ENCODE measurements at regions not wholly inside any gene's neighbourhood (a gene's known extent, or its start where the extent isn't known, plus 50 kb on each side); places are given as distances from the start of the nearest gene placed in this dataset.

GRCh38 chr16:85346404-85347212, 234.3 kb upstream of the CIBAR2 start:
- DNase-seq (ENCODE audit: low spot score), result no peak

GRCh38 chr16:85347213-85347591, 234.9 kb upstream of the CIBAR2 start:
- peak; percentile 51 for DNase-seq (ENCODE audit: low spot score)

- DNase-seq (ENCODE audit: low spot score), result no peak
These were observed 236.0 kb upstream of the CIBAR2 start for GRCh38 chr16:85348065-85348840.

GRCh38 chr16:85348911-85349334, 236.7 kb upstream of the CIBAR2 start:
- DNase-seq (ENCODE audit: low spot score), result no peak

- no peak for DNase-seq (ENCODE audit: low spot score)
These were observed 237.3 kb upstream of the CIBAR2 start for GRCh38 chr16:85349365-85350145.

- DNase-seq (ENCODE audit: low spot score), result no peak
These were observed 238.0 kb upstream of the CIBAR2 start for GRCh38 chr16:85350146-85350728.

- no peak for DNase-seq (ENCODE audit: low spot score)
These were observed 238.7 kb upstream of the CIBAR2 start for GRCh38 chr16:85350973-85351372.

- DNase-seq (ENCODE audit: low spot score), result no peak
These were observed 240.7 kb upstream of the CIBAR2 start for GRCh38 chr16:85353013-85353412.

GRCh38 chr16:85353839-85354685, 241.8 kb upstream of the CIBAR2 start:
- no peak for DNase-seq (ENCODE audit: low spot score)

GRCh38 chr16:85354686-85355514, 242.6 kb upstream of the CIBAR2 start:
- DNase-seq (ENCODE audit: low spot score), result no peak

GRCh38 chr16:85355515-85355837, 243.2 kb upstream of the CIBAR2 start:
- no peak for DNase-seq (ENCODE audit: low spot score)

- no peak for DNase-seq (ENCODE audit: low spot score)
These were observed 243.9 kb upstream of the CIBAR2 start for GRCh38 chr16:85356157-85356556.

- DNase-seq (ENCODE audit: low spot score), result no peak
These were observed 245.1 kb upstream of the CIBAR2 start for GRCh38 chr16:85357323-85357722.

GRCh38 chr16:85357924-85358505, 245.7 kb upstream of the CIBAR2 start:
- no peak for DNase-seq (ENCODE audit: low spot score)

GRCh38 chr16:85358704-85359146, 246.5 kb upstream of the CIBAR2 start:
- DNase-seq (ENCODE audit: low spot score), result no peak

GRCh38 chr16:85359147-85359822, 247.0 kb upstream of the CIBAR2 start:
- DNase-seq (ENCODE audit: low spot score), result peak; percentile 40

GRCh38 chr16:85360323-85361277, 248.3 kb upstream of the CIBAR2 start:
- no peak for DNase-seq (ENCODE audit: low spot score)

- no peak for DNase-seq (ENCODE audit: low spot score)
These were observed 249.3 kb upstream of the CIBAR2 start for GRCh38 chr16:85361441-85362118.

Data from hematopoietic multipotent progenitor cell treated with erythropoietin and hydrocortisone succinate and interleukin-3 and kit ligand, for 15 days (in vitro differentiated cells).